ENCODE measurements at regions not wholly inside any gene's neighbourhood (a gene's known extent, or its start where the extent isn't known, plus 50 kb on each side); places are given as distances from the start of the nearest gene placed in this dataset.

DNA sequence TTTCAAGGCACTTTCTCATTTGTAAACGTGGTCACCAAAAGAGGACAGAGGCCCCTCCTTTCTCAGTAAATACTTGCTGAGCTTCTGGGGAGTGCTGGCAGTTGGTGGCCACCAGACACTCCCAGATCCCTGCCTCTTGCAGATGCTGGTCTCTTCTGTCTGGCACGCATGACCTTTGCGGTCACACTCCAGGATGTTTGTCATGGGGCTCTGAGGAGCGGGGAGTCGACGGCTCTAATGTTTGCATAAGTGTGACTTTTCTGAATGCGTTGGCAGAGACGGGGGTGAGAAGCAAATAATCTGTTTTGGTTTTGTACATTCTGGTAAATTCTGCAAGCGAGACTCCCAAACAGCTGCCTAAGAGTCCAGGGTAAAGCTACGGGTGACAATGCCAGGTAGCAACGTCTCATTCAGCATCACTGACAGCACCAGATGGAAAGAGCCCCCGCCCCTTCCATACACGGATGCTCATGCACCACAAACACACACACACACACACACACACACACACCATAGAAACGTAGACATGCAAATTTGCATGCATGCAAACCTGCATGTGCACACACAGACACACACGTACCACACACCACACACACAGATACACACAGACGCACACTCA lies 101.1 kb downstream of the YTHDF1 start:
- no peaks in the 10 kb centered on the region for H3K9me3 ChIP-seq
- H3K27ac ChIP-seq: no peak overlapping the region
- intact Hi-C loops (cut with DNase I): no loop called here
- H3K27me3 ChIP-seq: no peaks in the 10 kb centered on the region
- DNase-seq (ENCODE audit: extremely low spot score in 2 of 2): no peak
- no peaks in the 10 kb centered on the region for H3K36me3 ChIP-seq
- TF ChIP-seq, protein P1, sequence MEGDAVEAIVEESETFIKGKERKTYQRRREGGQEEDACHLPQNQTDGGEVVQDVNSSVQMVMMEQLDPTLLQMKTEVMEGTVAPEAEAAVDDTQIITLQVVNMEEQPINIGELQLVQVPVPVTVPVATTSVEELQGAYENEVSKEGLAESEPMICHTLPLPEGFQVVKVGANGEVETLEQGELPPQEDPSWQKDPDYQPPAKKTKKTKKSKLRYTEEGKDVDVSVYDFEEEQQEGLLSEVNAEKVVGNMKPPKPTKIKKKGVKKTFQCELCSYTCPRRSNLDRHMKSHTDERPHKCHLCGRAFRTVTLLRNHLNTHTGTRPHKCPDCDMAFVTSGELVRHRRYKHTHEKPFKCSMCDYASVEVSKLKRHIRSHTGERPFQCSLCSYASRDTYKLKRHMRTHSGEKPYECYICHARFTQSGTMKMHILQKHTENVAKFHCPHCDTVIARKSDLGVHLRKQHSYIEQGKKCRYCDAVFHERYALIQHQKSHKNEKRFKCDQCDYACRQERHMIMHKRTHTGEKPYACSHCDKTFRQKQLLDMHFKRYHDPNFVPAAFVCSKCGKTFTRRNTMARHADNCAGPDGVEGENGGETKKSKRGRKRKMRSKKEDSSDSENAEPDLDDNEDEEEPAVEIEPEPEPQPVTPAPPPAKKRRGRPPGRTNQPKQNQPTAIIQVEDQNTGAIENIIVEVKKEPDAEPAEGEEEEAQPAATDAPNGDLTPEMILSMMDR (IDR thresholded peaks at IDR 0.05): no peak
- TF ChIP-seq POLR2AphosphoS5 (IDR thresholded peaks at IDR 0.05; ENCODE audit: insufficient read depth in 1 of 2, low read depth in 1 of 2) (no peak), POLR2A (IDR thresholded peaks at IDR 0.05) (no peak)
- H3K4me3 ChIP-seq: no peak overlapping the region
- H3K4me1 ChIP-seq: no peaks in the 10 kb centered on the region

DNA sequence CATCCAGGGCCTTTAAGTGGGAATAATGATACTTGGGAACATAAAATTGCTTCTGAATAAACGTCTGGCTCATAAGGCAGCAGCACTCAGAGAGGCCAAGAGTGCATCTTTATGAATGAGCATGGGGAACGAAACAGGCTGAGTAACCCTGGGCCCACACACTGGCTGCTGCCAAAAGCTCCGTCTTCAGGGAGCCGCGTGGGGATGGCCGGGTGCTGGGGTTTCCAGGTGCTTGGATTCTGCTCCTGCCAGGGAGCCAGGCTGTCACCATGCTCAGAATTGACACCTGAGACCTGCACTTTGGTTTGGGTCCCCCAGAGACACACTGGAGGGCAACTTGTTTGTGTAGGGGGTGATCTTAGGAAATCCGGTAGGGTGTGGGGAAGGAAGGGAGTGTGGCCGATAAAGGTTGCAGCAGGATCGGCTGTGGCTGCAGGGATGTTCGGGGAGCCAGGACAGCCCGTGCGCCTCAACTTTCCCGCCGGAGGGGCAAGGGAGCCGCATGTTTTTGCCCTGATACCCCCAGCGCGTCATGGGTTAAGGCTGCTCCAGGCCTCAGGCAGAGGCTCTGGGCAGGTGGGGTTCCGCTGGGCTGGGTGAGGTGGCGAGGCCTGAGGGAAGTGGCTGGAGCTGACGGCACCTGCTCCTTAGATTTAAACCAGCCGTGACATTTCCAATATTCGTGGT lies 101.8 kb downstream of the YTHDF1 start:
- Histone ChIP-seq H3K4me3 (no peak overlapping the region), H3K27me3 (no peaks in the 10 kb centered on the region), H3K4me1 (no peaks in the 10 kb centered on the region), H3K9me3 (no peaks in the 10 kb centered on the region), H3K27ac (no peak overlapping the region), H3K36me3 (no peaks in the 10 kb centered on the region)
- intact Hi-C loops (cut with DNase I): no loop called here
- TF ChIP-seq, protein P1 (IDR thresholded peaks at IDR 0.05): no peak
- TF ChIP-seq POLR2A (IDR thresholded peaks at IDR 0.05): no peak
- no peak for TF ChIP-seq POLR2AphosphoS5 (IDR thresholded peaks at IDR 0.05; ENCODE audit: insufficient read depth in 1 of 2, low read depth in 1 of 2)
- no peak for DNase-seq (ENCODE audit: extremely low spot score in 2 of 2)

DNA sequence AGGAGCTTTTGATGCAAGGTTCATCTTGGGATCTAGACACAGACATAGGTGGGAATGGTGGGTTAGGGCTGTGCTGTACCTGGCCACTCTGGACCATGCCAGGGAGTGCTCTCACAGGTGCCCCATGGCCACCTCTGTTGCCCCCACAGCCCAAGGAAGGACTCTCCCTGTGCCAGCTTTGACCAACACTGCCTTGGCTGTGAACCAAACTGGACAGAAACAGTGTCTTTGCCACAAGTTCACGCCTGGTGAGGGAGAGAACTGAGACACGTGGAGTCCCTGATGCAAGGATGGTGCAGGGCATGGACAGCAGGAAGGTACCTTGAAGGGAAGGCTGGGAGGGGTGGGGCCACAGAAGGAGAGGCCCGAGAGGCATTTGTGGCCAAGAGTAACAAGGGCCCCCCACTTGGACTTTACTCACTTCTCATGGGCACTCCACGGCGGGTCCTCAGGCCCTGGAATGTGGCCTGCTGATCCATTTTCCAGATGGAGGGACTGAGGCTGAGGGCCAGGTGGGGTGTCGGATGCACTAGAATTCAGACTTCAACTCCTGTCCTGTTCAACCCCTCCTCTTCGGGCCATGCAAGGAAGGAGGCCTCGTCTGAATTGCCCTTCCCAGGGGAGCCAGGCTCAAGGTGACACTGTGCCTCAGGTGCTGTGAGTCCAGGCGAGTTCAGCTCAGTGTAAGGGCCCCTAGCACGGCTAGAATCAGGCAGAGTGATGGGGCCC lies 103.3 kb downstream of the YTHDF1 start:
- Histone ChIP-seq H3K9me3 (no peaks in the 10 kb centered on the region), H3K27me3 (no peaks in the 10 kb centered on the region), H3K4me3 (no peak overlapping the region), H3K27ac (no peak overlapping the region), H3K4me1 (no peaks in the 10 kb centered on the region), H3K36me3 (no peaks in the 10 kb centered on the region)
- DNase-seq (ENCODE audit: extremely low spot score in 2 of 2): no peak
- intact Hi-C loops (cut with DNase I): no loop called here
- TF ChIP-seq POLR2AphosphoS5 (IDR thresholded peaks at IDR 0.05; ENCODE audit: insufficient read depth in 1 of 2, low read depth in 1 of 2) (no peak), POLR2A (IDR thresholded peaks at IDR 0.05) (no peak)
- TF ChIP-seq, protein P1 (IDR thresholded peaks at IDR 0.05): no peak

DNA sequence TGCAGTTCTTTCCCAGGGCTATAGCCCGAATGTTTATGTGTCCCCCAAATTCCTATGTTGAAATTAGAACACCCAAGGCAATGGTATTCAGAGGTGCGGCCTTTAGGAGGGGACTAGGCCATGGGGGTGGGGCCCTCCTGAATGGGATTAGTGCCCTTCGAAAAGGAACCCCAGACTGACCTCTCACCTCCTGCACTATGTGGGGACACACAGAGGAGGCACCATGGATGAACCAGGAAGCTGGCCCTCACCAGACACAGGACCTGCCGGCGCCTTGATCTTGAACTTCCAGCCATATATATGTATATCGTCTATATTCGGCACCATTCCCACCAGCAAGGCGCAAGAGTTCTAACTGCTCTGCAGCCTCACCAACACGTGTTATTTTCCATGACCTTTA lies 101.5 kb upstream of the BHLHE23 start:
- Histone ChIP-seq H3K9me3 (no peaks in the 10 kb centered on the region), H3K36me3 (no peaks in the 10 kb centered on the region), H3K27ac (no peak overlapping the region), H3K27me3 (no peaks in the 10 kb centered on the region), H3K4me3 (no peak overlapping the region), H3K4me1 (no peaks in the 10 kb centered on the region)
- no peak for DNase-seq (ENCODE audit: extremely low spot score in 2 of 2)
- TF ChIP-seq, protein P1 (IDR thresholded peaks at IDR 0.05): no peak
- no peak for TF ChIP-seq POLR2A (IDR thresholded peaks at IDR 0.05)
- TF ChIP-seq POLR2AphosphoS5 (IDR thresholded peaks at IDR 0.05; ENCODE audit: insufficient read depth in 1 of 2, low read depth in 1 of 2): no peak
- intact Hi-C loops (cut with DNase I): no loop called here

All from vagina (tissue), 2 donors.